LNCaP clone FGC (cell line): ENCODE measurements at regions not wholly inside any gene's neighbourhood (a gene's known extent, or its start where the extent isn't known, plus 50 kb on each side); places are given as distances from the start of the nearest gene placed in this dataset.

Experiments used
- DNase-seq: peaks from one replicate; pipeline ENCODE4 v3.0.0-alpha.2; 2011; ENCODE audit warnings: low read depth
- H3K4me3 ChIP-seq: 2 replicates; pipeline ENCODE4 v1.5.1; 2011; ENCODE audit warnings: mild to moderate bottlenecking, low read depth, low read length, control low read depth
- CTCF ChIP-seq: IDR thresholded peaks from 2 replicates; pipeline ENCODE4 v1.5.1; 2012; ENCODE audit warnings: mild to moderate bottlenecking; ENCODE audit not compliant: control insufficient read depth, insufficient read depth; ENCODE audit errors: extremely low read depth

GRCh38 chr1:219049501-219049900 lies 124.2 kb upstream of the LYPLAL1 start:
- no peak for DNase-seq
- H3K4me3 ChIP-seq, result no peak overlapping the region
- TF ChIP-seq CTCF, result no peak

GRCh38 chr1:219050086-219050821 lies 123.4 kb upstream of the LYPLAL1 start:
- TF ChIP-seq CTCF, result no peak
- H3K4me3 ChIP-seq, result no peak overlapping the region
- DNase-seq, result no peak

GRCh38 chr1:219050822-219051125 lies 122.9 kb upstream of the LYPLAL1 start:
- DNase-seq, result no peak
- TF ChIP-seq CTCF, result no peak
- H3K4me3 ChIP-seq, result no peak overlapping the region

GRCh38 chr1:219051547-219051946 lies 122.1 kb upstream of the LYPLAL1 start:
- no peak overlapping the region for H3K4me3 ChIP-seq
- TF ChIP-seq CTCF, result no peak
- no peak for DNase-seq

- no peak for TF ChIP-seq CTCF
- DNase-seq, result no peak
- H3K4me3 ChIP-seq, result no peak overlapping the region
These were observed 114.5 kb upstream of the LYPLAL1 start for GRCh38 chr1:219058891-219059820.

GRCh38 chr1:219060798-219061197 lies 112.9 kb upstream of the LYPLAL1 start:
- no peak overlapping the region for H3K4me3 ChIP-seq
- no peak for DNase-seq
- TF ChIP-seq CTCF, result no peak
